ENCODE measurements at regions not wholly inside any gene's neighbourhood (a gene's known extent, or its start where the extent isn't known, plus 50 kb on each side); places are given as distances from the start of the nearest gene placed in this dataset.

GRCh38 chr5:26669523-26669922 lies 368.9 kb downstream of the CDH9 start:
- no peak for DNase-seq

- DNase-seq: no peak
Observed at GRCh38 chr5:26669031-26669430, 369.4 kb downstream of the CDH9 start.

- peak; percentile 65 for DNase-seq
Observed at GRCh38 chr5:26666371-26666770, 372.0 kb downstream of the CDH9 start.

- DNase-seq: no peak
Observed at GRCh38 chr5:26663500-26663899, 374.9 kb downstream of the CDH9 start.

GRCh38 chr5:26662806-26663360 lies 375.5 kb downstream of the CDH9 start:
- DNase-seq: no peak

- DNase-seq: no peak
Observed at GRCh38 chr5:26660116-26660515, 378.3 kb downstream of the CDH9 start.

GRCh38 chr5:26649000-26649399 lies 389.4 kb downstream of the CDH9 start:
- no peak for DNase-seq

GRCh38 chr5:26647781-26648180 lies 390.6 kb downstream of the CDH9 start:
- no peak for DNase-seq

GRCh38 chr5:26645659-26646058 lies 392.7 kb downstream of the CDH9 start:
- DNase-seq: no peak

- DNase-seq: no peak
Observed at GRCh38 chr5:26641492-26641891, 396.9 kb downstream of the CDH9 start.

GRCh38 chr5:26625099-26625498 lies 413.3 kb downstream of the CDH9 start:
- DNase-seq: no peak

- peak; percentile 96 for DNase-seq
Observed at GRCh38 chr5:26622947-26623346, 415.4 kb downstream of the CDH9 start.

- no peak for DNase-seq
Observed at GRCh38 chr5:26610577-26610976, 427.8 kb downstream of the CDH9 start.

GRCh38 chr5:26601563-26601962 lies 436.8 kb downstream of the CDH9 start:
- no peak for DNase-seq

- no peak for DNase-seq
Observed at GRCh38 chr5:26582350-26583045, 455.9 kb downstream of the CDH9 start.

GRCh38 chr5:26579712-26580111 lies 458.7 kb downstream of the CDH9 start:
- no peak for DNase-seq

GRCh38 chr5:26578002-26578401 lies 460.4 kb downstream of the CDH9 start:
- no peak for DNase-seq

GRCh38 chr5:26572480-26572879 lies 465.9 kb downstream of the CDH9 start:
- no peak for DNase-seq

GRCh38 chr5:26569929-26570258 lies 468.5 kb downstream of the CDH9 start:
- DNase-seq: no peak

GRCh38 chr5:26569241-26569928 lies 469.0 kb downstream of the CDH9 start:
- no peak for DNase-seq

GRCh38 chr5:26568316-26568715 lies 470.1 kb downstream of the CDH9 start:
- DNase-seq: no peak

GRCh38 chr5:26563979-26564378 lies 474.4 kb downstream of the CDH9 start:
- no peak for DNase-seq

GRCh38 chr5:26553079-26553478 lies 485.3 kb downstream of the CDH9 start:
- peak; percentile 98 for DNase-seq

GRCh38 chr5:26543987-26544386 lies 494.4 kb downstream of the CDH9 start:
- no peak for DNase-seq

- DNase-seq: no peak
Observed at GRCh38 chr5:26538226-26538625, 500.2 kb downstream of the CDH9 start.
